ENCODE measurements at regions not wholly inside any gene's neighbourhood (a gene's known extent, or its start where the extent isn't known, plus 50 kb on each side); places are given as distances from the start of the nearest gene placed in this dataset.

DNA sequence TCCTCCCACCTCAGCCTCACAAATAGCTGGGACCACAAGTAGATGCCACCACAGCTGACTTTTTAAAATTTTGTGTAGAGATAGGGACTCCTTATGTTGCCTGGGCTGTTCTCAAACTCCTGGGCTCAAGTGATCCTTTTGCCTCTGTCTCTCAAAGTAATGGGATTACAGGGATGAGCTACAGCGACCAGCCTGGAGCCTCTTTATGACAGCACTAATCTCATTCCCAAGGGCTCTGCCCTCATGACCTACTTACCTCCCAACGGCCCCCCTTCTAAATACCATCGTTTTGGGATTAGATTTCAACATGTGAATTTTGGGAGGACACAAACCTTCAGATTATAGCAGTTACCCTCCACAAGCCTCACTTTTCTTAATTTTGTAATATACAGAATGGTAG lies 150.6 kb upstream of the FUT8 start:
- no peak overlapping the region for H3K27ac Mint-ChIP-seq (ENCODE audit: low read depth)
- H3K9me3 Mint-ChIP-seq = no peaks in the 10 kb centered on the region
- ATAC-seq (replicated peaks; ENCODE audit: extremely low read depth, poor library complexity, severe bottlenecking) (no peak), DNase-seq (ENCODE audit: low spot score in 2 of 2) (no peak)
- no peak overlapping the region for H3K4me3 Mint-ChIP-seq
- H3K4me1 Mint-ChIP-seq = no peaks in the 10 kb centered on the region
- H3K36me3 Mint-ChIP-seq (ENCODE audit: insufficient read depth) = no peaks in the 10 kb centered on the region
- H3K27me3 Mint-ChIP-seq = no peaks in the 10 kb centered on the region

DNA sequence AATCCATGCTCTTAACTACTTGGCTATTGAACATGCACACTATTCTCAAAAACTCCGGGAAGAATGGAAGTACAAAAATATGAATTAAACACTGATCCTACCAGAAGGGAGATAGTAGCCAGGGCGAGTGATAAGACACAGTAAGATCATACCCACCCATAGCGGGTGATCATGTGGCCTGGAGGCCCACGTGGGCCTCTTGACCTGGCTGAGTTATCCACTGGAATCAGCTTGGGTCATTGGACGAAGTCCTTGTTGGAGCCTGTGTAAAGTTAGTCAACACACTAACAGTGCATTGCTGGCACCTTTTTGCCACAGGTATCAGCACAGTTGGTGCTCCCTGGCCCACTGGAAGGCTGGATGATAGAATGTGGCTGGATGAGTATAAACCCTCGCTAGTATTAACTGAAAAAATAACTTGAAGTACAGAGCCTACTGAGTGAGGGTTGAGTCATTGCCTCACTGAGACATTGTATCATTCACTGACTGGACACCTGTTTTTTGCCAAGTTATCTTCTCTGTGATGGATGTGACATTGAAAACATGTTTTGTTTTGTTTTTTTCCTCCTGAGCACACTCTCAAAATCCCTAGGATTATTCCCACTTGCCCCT lies 149.2 kb upstream of the FUT8 start:
- ATAC-seq (replicated peaks; ENCODE audit: extremely low read depth, poor library complexity, severe bottlenecking) (no peak), DNase-seq (ENCODE audit: low spot score in 2 of 2) (no peak)
- Mint-ChIP-seq H3K4me3 (no peak overlapping the region), H3K36me3 (ENCODE audit: insufficient read depth) (no peaks in the 10 kb centered on the region), H3K4me1 (no peaks in the 10 kb centered on the region), H3K27ac (ENCODE audit: low read depth) (no peak overlapping the region), H3K9me3 (no peaks in the 10 kb centered on the region), H3K27me3 (no peaks in the 10 kb centered on the region)

- ATAC-seq (replicated peaks; ENCODE audit: extremely low read depth, poor library complexity, severe bottlenecking) (no peak), DNase-seq (ENCODE audit: low spot score in 2 of 2) (no peak)
- H3K27me3 Mint-ChIP-seq = no peaks in the 10 kb centered on the region
- no peaks in the 10 kb centered on the region for H3K9me3 Mint-ChIP-seq
- H3K27ac Mint-ChIP-seq (ENCODE audit: low read depth) = no peak overlapping the region
- H3K4me1 Mint-ChIP-seq = no peaks in the 10 kb centered on the region
- H3K36me3 Mint-ChIP-seq (ENCODE audit: insufficient read depth) = no peaks in the 10 kb centered on the region
- no peak overlapping the region for H3K4me3 Mint-ChIP-seq
These were observed 144.7 kb upstream of the FUT8 start for GRCh38 chr14:65267856-65268255.

DNA sequence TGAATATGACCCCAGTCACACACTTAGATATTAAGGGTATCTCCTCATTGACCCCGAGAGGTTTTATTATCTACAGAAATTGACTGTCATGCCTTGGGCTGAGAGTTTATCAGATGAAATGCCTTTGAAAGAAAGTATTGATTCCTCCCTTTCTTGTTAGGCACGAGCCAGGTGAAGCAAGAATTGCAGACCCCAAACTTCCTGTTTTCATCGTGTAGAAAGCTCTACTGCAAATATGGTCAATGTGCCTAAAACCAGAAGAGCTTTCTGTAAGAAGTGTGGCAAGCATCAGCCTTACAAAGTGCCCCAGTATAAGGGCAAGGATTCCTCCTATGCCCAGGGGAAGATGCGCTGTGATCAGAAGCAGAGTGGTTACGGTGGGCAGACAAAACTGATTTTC lies 143.9 kb upstream of the FUT8 start:
- Mint-ChIP-seq H3K36me3 (ENCODE audit: insufficient read depth) (no peaks in the 10 kb centered on the region), H3K27me3 (no peaks in the 10 kb centered on the region), H3K9me3 (no peaks in the 10 kb centered on the region), H3K4me3 (no peak overlapping the region), H3K4me1 (no peaks in the 10 kb centered on the region), H3K27ac (ENCODE audit: low read depth) (no peak overlapping the region)
- no peak for DNase-seq (ENCODE audit: low spot score in 2 of 2)
- no peak for ATAC-seq (replicated peaks; ENCODE audit: extremely low read depth, poor library complexity, severe bottlenecking)

- ATAC-seq (replicated peaks; ENCODE audit: extremely low read depth, poor library complexity, severe bottlenecking) = no peak
- Mint-ChIP-seq H3K36me3 (ENCODE audit: insufficient read depth) (peaks cover 3% of the 10 kb centered on the region), H3K27me3 (no peaks in the 10 kb centered on the region)
These were observed 142.8 kb upstream of the FUT8 start for GRCh38 chr14:65269732-65270131.

DNA sequence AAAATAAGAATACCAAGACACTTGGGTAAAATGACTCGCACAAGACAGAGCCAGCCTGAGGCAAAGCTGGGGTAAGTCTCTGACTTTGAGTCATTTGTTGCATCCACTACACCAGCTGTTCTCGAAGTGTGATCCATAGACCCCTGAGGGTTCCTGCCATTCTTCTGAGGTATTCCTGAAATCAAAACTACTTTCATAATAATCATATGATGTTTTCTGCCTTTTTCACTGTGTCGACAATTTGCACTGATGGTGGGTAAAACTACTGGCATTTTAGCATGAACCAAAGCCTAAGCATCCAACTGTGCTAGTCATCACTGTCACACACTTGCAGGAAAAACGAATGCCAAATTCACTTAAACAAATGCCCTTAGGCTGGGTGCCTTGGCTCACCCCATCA lies 135.5 kb upstream of the FUT8 start:
- Mint-ChIP-seq H3K4me1 (peaks cover 4% of the 10 kb centered on the region), H3K36me3 (ENCODE audit: insufficient read depth) (peaks cover 4% of the 10 kb centered on the region), H3K9me3 (no peaks in the 10 kb centered on the region), H3K4me3 (no peak overlapping the region), H3K27me3 (no peaks in the 10 kb centered on the region), H3K27ac (ENCODE audit: low read depth) (no peak overlapping the region)
- no peak for DNase-seq (ENCODE audit: low spot score in 2 of 2)
- ATAC-seq (replicated peaks; ENCODE audit: extremely low read depth, poor library complexity, severe bottlenecking) = no peak

More at GRCh38 chr14:65269732-65270131, 142.8 kb upstream of the FUT8 start:
- Mint-ChIP-seq H3K27ac (ENCODE audit: low read depth) (no peak overlapping the region), H3K4me3 (no peak overlapping the region), H3K4me1 (no peaks in the 10 kb centered on the region), H3K9me3 (no peaks in the 10 kb centered on the region)
- no peak for DNase-seq (ENCODE audit: low spot score in 2 of 2)

- Mint-ChIP-seq H3K27me3 (no peaks in the 10 kb centered on the region), H3K27ac (ENCODE audit: low read depth) (no peak overlapping the region), H3K9me3 (no peaks in the 10 kb centered on the region), H3K4me1 (peaks cover 11% of the 10 kb centered on the region), H3K4me3 (no peak overlapping the region), H3K36me3 (ENCODE audit: insufficient read depth) (peaks cover 4% of the 10 kb centered on the region)
- DNase-seq (ENCODE audit: low spot score in 2 of 2) (no peak), ATAC-seq (replicated peaks; ENCODE audit: extremely low read depth, poor library complexity, severe bottlenecking) (no peak)
These were observed 134.8 kb upstream of the FUT8 start for GRCh38 chr14:65277580-65278270.

- H3K27ac Mint-ChIP-seq (ENCODE audit: low read depth) = no peak overlapping the region
- H3K4me1 Mint-ChIP-seq = peaks cover 18% of the 10 kb centered on the region
- ATAC-seq (replicated peaks; ENCODE audit: extremely low read depth, poor library complexity, severe bottlenecking) (no peak), DNase-seq (ENCODE audit: low spot score in 2 of 2) (no peak)
- no peak overlapping the region for H3K4me3 Mint-ChIP-seq
- peaks cover 4% of the 10 kb centered on the region for H3K36me3 Mint-ChIP-seq (ENCODE audit: insufficient read depth)
- H3K27me3 Mint-ChIP-seq = no peaks in the 10 kb centered on the region
- no peaks in the 10 kb centered on the region for H3K9me3 Mint-ChIP-seq
These were observed 133.9 kb upstream of the FUT8 start for GRCh38 chr14:65278589-65278988.

DNA sequence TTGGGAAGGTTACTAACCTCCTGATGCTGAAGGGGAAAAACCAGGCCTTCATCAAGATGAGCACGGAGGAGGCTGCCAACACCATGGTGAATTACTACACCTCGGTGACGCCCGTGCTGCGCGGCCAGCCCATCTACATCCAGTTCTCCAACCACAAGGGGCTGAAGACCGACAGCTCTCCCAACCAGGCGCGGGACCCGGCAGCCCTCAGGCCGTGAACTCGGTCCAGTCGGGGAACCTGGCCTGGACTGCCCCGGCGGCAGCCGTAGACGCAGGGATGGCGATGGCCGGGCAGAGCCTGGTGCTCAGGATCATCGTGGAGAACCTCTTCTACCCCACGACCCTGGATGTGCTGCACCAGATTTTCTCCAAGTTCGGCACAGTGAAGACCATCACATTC lies 133.0 kb upstream of the FUT8 start:
- DNase-seq (ENCODE audit: low spot score in 2 of 2) (no peak), ATAC-seq (replicated peaks; ENCODE audit: extremely low read depth, poor library complexity, severe bottlenecking) (no peak)
- Mint-ChIP-seq H3K27me3 (no peaks in the 10 kb centered on the region), H3K9me3 (no peaks in the 10 kb centered on the region), H3K27ac (ENCODE audit: low read depth) (no peak overlapping the region), H3K4me3 (no peak overlapping the region), H3K36me3 (ENCODE audit: insufficient read depth) (peaks cover 1% of the 10 kb centered on the region), H3K4me1 (peaks cover 18% of the 10 kb centered on the region)

DNA sequence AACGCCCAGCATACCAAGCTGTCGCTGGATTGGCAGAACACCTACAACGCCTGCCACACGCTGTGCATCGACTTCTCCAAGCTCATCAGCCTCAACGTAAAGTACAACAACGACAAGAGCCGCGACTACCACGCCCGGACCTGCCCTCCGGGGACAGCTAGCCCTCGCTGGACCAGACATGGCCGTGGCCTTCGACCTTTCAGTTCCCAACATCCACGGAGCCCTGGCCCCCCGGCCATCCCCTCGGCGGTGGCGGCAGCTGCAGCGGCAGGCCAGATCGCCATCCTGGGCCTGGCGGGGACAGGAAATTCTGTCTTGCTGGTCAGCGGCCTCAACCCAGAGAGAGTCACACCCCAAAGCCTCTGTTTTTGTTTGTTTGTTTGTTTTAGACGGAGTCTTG lies 132.6 kb upstream of the FUT8 start:
- DNase-seq (ENCODE audit: low spot score in 2 of 2) (no peak), ATAC-seq (replicated peaks; ENCODE audit: extremely low read depth, poor library complexity, severe bottlenecking) (no peak)
- H3K4me1 Mint-ChIP-seq = peaks cover 18% of the 10 kb centered on the region
- H3K9me3 Mint-ChIP-seq = no peaks in the 10 kb centered on the region
- H3K27me3 Mint-ChIP-seq = no peaks in the 10 kb centered on the region
- no peak overlapping the region for H3K4me3 Mint-ChIP-seq
- no peak overlapping the region for H3K27ac Mint-ChIP-seq (ENCODE audit: low read depth)
- H3K36me3 Mint-ChIP-seq (ENCODE audit: insufficient read depth) = peaks cover 1% of the 10 kb centered on the region

- Mint-ChIP-seq H3K9me3 (no peaks in the 10 kb centered on the region), H3K27me3 (no peaks in the 10 kb centered on the region), H3K4me3 (no peak overlapping the region), H3K4me1 (peaks cover 18% of the 10 kb centered on the region), H3K36me3 (ENCODE audit: insufficient read depth) (peaks cover 1% of the 10 kb centered on the region), H3K27ac (ENCODE audit: low read depth) (no peak overlapping the region)
- no peak for DNase-seq (ENCODE audit: low spot score in 2 of 2)
- ATAC-seq (replicated peaks; ENCODE audit: extremely low read depth, poor library complexity, severe bottlenecking) = no peak
These were observed 131.9 kb upstream of the FUT8 start for GRCh38 chr14:65280653-65281052.

GRCh38 chr14:65281991-65282895 lies 130.3 kb upstream of the FUT8 start:
- peak overlapping the region; percentile 14 for H3K27ac Mint-ChIP-seq (ENCODE audit: low read depth)
- no peaks in the 10 kb centered on the region for H3K27me3 Mint-ChIP-seq
- H3K4me1 Mint-ChIP-seq = peaks cover 21% of the 10 kb centered on the region
- peak overlapping the region; percentile 68 for H3K4me3 Mint-ChIP-seq
- H3K36me3 Mint-ChIP-seq (ENCODE audit: insufficient read depth) = peaks cover 1% of the 10 kb centered on the region
- ATAC-seq (replicated peaks; ENCODE audit: extremely low read depth, poor library complexity, severe bottlenecking) (peak; percentile 52), DNase-seq (ENCODE audit: low spot score in 2 of 2) (no peak)
- H3K9me3 Mint-ChIP-seq = no peaks in the 10 kb centered on the region

DNA sequence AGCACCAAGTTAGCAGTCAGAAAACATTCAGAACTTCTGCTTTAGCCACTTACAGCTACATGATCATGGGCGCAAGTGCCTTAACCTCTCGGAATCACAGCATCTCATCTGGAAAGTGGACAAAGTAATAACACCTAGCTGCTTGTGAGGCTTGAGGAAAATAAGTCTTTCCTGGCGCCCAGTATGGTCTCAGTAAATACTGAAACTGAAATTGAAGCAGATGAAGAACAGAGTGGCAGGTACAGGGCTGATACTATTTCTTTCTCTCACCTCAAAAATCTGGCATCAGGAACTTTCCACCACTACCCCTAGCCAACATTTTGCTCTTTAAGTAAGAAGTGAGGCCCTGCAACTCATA lies 129.7 kb upstream of the FUT8 start:
- ATAC-seq (replicated peaks; ENCODE audit: extremely low read depth, poor library complexity, severe bottlenecking) = no peak
- no peaks in the 10 kb centered on the region for H3K27me3 Mint-ChIP-seq
- peak overlapping the region; percentile 68 for H3K4me3 Mint-ChIP-seq
- H3K4me1 Mint-ChIP-seq = peaks cover 28% of the 10 kb centered on the region
- H3K36me3 Mint-ChIP-seq (ENCODE audit: insufficient read depth) = peaks cover 1% of the 10 kb centered on the region
- H3K27ac Mint-ChIP-seq (ENCODE audit: low read depth) = peak overlapping the region; percentile 14
- H3K9me3 Mint-ChIP-seq = no peaks in the 10 kb centered on the region
- DNase-seq (ENCODE audit: low spot score in 2 of 2) = no peak
